Activated T-cell treated with anti-CD3 and anti-CD28 coated beads, Interleukin-2, amount 50 U/mL, for 4 hours (primary cell): ENCODE measurements at regions not wholly inside any gene's neighbourhood (a gene's known extent, or its start where the extent isn't known, plus 50 kb on each side); places are given as distances from the start of the nearest gene placed in this dataset.

Source experiments
- ATAC-seq, 2 donors: fragments of 200-7000 bp; cut with Tn5 transposase; one replicate each; pipeline ENCODE4 v1.10.0; 2021
- DNase-seq: peaks from one replicate; pipeline ENCODE4 v3.0.0-alpha.2; 2020
- H3K27me3 Mint-ChIP-seq: one replicate; pipeline ENCODE4 v1.8.0; 2021; ENCODE audit warnings: low read depth, mixed read lengths
- H3K36me3 Mint-ChIP-seq: one replicate; pipeline ENCODE4 v1.8.0; 2022; ENCODE audit warnings: mixed read lengths; ENCODE audit not compliant: insufficient read depth
- H3K4me1 Mint-ChIP-seq: one replicate; pipeline ENCODE4 v1.8.0; 2021; ENCODE audit warnings: low read depth, mixed read lengths
- H3K4me3 Mint-ChIP-seq: one replicate; pipeline ENCODE4 v1.8.0; 2021; ENCODE audit warnings: mild to moderate bottlenecking, moderate library complexity, mixed read lengths
- H3K9me3 Mint-ChIP-seq: one replicate; pipeline ENCODE4 v1.8.0; 2021; ENCODE audit warnings: mixed read lengths

DNA sequence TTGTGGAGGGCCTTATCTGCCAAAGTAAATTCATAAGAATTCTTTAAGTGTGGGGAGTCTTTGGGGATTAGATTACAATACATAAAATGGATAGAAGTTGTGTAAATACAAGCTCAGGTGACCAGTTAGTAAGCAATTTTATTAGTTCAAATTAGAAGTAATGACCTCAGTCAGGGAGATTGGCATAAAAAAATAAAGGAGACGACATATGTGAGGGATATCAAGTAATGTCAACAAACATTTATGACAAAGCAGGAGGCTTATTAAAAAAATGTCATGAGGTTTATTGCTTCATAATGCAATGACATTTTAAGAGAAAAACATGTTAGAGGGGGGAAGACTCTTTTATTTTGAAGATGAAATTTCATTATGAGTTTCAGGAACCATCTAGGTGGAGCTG, 1137.0 kb upstream of the PHF14 start:
- H3K4me3 Mint-ChIP-seq = no peak overlapping the region
- ATAC-seq = no peak
- no peaks in the 10 kb centered on the region for H3K27me3 Mint-ChIP-seq
- no peaks in the 10 kb centered on the region for H3K9me3 Mint-ChIP-seq
- no peaks in the 10 kb centered on the region for H3K4me1 Mint-ChIP-seq
- no peaks in the 10 kb centered on the region for H3K36me3 Mint-ChIP-seq
- DNase-seq = no peak

DNA sequence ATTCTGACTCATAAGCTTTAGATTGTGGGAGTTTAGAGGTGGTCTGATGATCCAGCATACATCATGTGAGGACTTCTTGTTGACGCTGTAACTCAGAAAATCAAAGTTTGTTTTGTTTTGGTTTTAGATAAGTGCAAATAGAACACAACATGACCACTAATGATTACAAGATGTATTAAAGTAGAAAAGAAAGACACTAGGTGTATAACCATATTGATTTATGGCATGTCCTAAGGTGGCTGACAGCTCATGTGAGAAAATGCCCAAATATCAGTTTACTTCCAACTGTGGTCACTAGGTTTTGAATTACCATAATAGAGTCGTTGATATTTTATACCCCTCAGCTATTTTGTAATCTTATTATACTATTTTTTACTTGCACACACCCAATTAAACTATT, 1131.4 kb upstream of the PHF14 start:
- H3K9me3 Mint-ChIP-seq = no peaks in the 10 kb centered on the region
- ATAC-seq = no peak
- no peak for DNase-seq
- no peaks in the 10 kb centered on the region for H3K27me3 Mint-ChIP-seq
- H3K4me3 Mint-ChIP-seq = no peak overlapping the region
- no peaks in the 10 kb centered on the region for H3K4me1 Mint-ChIP-seq
- H3K36me3 Mint-ChIP-seq = no peaks in the 10 kb centered on the region

DNA sequence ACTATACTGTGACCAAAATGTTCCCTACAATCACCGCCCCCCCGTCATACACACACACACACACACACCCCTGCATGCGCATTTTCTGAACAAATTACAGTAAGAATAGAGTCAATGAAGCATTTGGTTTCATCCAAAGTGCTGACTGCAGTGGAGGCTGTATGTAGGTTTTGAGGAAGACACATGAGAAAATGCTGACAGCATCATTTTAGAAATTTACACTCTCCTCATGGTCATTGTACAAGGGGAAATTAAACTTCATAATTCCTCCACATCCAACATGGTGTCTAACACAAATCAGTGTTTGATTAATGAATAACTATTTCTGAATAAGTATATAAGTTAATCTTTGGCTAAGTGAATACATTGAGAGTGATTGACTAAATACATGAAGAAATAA, 1126.8 kb upstream of the PHF14 start:
- Mint-ChIP-seq H3K9me3 (peaks cover 3% of the 10 kb centered on the region), H3K27me3 (no peaks in the 10 kb centered on the region), H3K4me3 (no peak overlapping the region), H3K36me3 (no peaks in the 10 kb centered on the region), H3K4me1 (no peaks in the 10 kb centered on the region)
- ATAC-seq = no peak
- no peak for DNase-seq

DNA sequence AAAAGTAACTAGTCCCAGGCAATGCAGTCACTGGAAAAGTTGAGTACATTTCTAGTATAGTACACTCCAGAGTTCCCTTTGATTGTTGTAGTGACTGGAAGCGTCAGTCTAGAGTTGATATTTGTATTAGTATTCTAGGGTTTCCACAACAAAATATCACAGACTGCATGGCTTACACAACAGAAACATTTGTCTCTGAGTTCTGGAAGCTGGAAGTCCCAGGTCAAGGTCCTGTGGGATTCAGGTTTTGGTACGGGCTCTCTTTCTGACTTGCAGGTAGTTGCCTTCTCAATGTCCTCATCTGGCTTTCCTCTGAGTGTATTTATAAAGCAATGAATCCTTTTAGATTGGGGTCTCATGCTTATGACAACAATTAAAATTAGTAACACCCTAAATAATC, 1119.1 kb upstream of the PHF14 start:
- Mint-ChIP-seq H3K36me3 (no peaks in the 10 kb centered on the region), H3K4me3 (no peak overlapping the region), H3K4me1 (no peaks in the 10 kb centered on the region), H3K9me3 (peaks cover 10% of the 10 kb centered on the region), H3K27me3 (no peaks in the 10 kb centered on the region)
- DNase-seq = no peak
- no peak for ATAC-seq

DNA sequence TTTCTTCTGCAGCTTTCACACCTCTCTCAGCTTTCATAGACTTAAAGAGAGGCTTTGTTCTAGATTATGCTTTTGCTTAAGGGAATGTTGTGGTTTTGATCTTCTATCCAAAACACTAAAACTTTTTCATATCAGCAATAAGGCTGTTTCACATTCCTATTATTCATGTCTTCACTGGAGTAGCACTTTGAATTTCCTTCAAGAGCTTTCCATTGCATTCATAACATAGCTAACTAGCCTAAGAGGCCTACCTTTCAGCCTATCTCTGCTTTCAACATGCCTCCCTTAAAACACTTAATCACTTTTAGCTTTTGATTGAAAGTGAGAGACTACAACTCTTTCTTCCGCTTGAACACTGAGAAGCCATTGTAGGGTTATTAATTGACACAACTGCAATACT, 1117.0 kb upstream of the PHF14 start:
- Mint-ChIP-seq H3K27me3 (no peaks in the 10 kb centered on the region), H3K9me3 (peaks cover 10% of the 10 kb centered on the region), H3K4me3 (no peak overlapping the region), H3K36me3 (no peaks in the 10 kb centered on the region), H3K4me1 (no peaks in the 10 kb centered on the region)
- ATAC-seq (no peak), DNase-seq (no peak)

DNA sequence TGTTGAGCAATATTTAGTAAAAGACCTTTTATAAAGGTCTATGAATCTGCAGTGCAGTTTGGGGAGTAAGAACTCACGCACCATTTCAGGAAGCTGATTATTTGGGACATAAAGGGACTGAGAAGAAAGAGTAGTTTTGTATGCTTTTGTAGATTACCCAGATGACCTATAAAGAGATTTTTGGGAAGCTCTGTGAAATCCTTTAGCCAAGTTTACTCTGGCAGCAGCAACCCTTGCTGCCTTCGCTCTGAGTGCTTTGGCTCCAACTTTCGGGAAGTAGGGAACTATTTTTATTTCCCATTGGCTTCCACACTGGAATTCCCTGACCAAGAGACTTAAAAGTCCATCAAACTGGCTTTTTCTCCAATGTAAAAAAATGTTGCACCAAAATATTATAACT, 1110.1 kb upstream of the PHF14 start:
- no peaks in the 10 kb centered on the region for H3K4me1 Mint-ChIP-seq
- H3K27me3 Mint-ChIP-seq = no peaks in the 10 kb centered on the region
- no peak for DNase-seq
- no peak for ATAC-seq
- no peaks in the 10 kb centered on the region for H3K36me3 Mint-ChIP-seq
- no peak overlapping the region for H3K4me3 Mint-ChIP-seq
- peaks cover 8% of the 10 kb centered on the region for H3K9me3 Mint-ChIP-seq

DNA sequence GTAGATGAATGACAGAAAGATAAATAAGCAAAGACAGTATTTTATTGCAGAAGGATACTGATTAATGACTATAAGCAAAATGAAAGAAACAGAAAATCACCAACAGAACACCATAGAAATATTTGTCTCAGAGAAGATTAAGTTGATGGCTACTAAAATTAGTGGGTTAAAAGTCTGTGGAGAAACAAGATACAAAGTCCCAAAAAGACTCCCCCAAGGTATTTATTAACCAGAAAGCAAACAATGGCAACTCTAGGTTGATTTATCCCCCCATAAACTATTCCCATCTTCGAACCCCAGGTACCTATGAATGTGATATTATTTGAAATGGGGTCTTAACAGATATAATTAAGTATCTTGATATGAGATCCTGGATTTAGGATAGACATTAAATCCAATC, 1104.5 kb upstream of the PHF14 start:
- H3K4me3 Mint-ChIP-seq = no peak overlapping the region
- ATAC-seq (no peak), DNase-seq (no peak)
- H3K36me3 Mint-ChIP-seq = no peaks in the 10 kb centered on the region
- no peaks in the 10 kb centered on the region for H3K4me1 Mint-ChIP-seq
- no peaks in the 10 kb centered on the region for H3K27me3 Mint-ChIP-seq
- peaks cover 4% of the 10 kb centered on the region for H3K9me3 Mint-ChIP-seq

DNA sequence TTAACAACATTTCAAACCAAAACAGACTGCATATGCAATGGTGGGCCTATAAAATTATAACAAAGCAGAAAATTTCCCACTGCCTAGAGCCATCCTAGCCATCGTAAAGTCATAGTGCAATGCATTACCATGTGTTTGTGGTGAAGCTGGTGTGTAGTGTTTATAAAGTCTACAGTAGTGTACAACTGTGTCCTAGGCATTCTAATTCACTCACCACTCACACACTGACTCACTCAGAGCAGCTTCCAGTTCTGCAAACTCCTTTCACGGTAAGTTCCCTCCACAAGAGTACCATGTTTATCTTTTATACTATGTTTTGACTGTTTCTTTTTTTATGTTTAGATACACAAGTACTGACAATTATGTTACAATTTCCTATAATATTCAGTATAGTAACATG, 1104.1 kb upstream of the PHF14 start:
- peaks cover 4% of the 10 kb centered on the region for H3K9me3 Mint-ChIP-seq
- H3K27me3 Mint-ChIP-seq = no peaks in the 10 kb centered on the region
- H3K36me3 Mint-ChIP-seq = no peaks in the 10 kb centered on the region
- DNase-seq (no peak), ATAC-seq (no peak)
- no peak overlapping the region for H3K4me3 Mint-ChIP-seq
- H3K4me1 Mint-ChIP-seq = no peaks in the 10 kb centered on the region

DNA sequence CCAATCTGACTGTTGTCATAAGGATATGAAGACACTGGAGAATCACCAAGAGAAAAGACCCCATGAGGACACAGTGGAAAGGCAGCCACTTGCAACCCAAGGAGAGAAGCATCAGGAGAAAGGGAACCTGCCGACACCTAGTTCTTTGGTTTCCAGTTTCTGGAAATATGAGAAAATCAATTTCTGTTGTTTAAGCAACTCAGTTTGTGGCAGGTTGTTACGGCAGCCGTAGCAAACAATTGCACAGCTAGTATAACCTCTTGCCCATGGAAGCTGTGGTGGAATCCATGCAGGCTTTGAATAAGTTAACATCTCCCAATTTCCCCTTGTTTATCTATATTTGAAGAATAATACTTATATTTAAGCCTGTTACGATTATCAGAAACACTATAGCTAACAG, 1103.0 kb upstream of the PHF14 start:
- Mint-ChIP-seq H3K27me3 (no peaks in the 10 kb centered on the region), H3K4me1 (no peaks in the 10 kb centered on the region), H3K9me3 (peaks cover 4% of the 10 kb centered on the region), H3K4me3 (no peak overlapping the region), H3K36me3 (no peaks in the 10 kb centered on the region)
- no peak for DNase-seq
- ATAC-seq = no peak

DNA sequence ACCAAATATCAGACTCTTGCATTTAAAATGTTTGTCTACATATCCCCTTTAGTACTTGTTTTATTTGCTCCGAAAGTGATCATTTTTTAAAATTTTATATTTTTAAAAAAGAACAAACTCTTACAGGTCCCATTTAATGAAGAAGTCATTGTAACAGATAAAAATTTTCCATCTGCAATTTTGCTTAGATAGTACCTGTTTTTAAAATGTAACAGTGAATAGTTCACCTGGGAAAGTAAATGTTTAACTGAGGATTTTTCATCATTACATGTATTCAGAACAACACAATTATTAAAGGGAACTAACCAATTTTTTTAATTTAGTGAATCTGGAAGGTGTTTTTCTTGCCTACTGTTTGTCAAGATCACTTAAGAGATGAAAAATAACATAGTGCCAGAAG, 1099.5 kb upstream of the PHF14 start:
- ATAC-seq (no peak), DNase-seq (no peak)
- Mint-ChIP-seq H3K4me1 (no peaks in the 10 kb centered on the region), H3K4me3 (no peak overlapping the region), H3K36me3 (no peaks in the 10 kb centered on the region), H3K27me3 (no peaks in the 10 kb centered on the region), H3K9me3 (peaks cover 8% of the 10 kb centered on the region)

DNA sequence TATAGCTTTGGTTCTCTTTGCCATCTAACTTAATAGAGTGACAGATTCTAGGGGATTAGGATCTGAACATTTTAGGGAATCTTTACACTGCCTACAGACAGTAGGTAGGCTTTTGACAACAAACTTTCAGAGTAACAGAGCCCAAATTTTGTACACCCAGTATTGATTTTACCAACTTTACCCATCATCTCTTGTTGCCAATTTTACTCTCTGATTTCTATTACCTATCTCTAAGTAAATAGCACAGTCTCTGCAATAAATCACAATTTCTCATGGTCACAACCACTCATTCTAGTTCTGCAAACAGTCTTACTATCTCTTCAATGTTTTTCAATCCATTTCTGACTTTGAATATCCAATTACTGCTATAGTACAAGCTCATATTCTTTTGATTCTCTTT, 1097.6 kb upstream of the PHF14 start:
- H3K4me3 Mint-ChIP-seq = no peak overlapping the region

DNA sequence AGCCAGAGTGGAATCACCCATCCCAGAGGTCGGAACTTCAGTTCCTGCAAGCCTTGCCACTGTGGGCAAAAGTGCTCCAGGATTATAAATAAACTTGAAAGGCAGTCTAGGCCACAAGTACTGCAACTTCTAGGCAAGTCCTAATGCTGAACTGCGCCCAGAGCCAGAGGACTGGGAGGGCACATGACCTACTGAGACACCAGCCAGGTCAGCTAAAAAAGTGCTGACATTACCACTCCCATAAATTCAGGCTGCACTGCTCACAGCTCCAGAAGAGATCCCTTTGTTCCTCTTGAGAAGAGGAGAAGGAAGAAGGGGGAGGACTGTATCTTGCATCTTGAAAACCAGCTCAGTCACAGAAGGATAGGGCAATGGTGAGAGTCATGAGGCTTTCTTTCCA, 1084.1 kb upstream of the PHF14 start:
- no peaks in the 10 kb centered on the region for H3K27me3 Mint-ChIP-seq
- H3K4me3 Mint-ChIP-seq = no peak overlapping the region
- H3K4me1 Mint-ChIP-seq = no peaks in the 10 kb centered on the region
- no peaks in the 10 kb centered on the region for H3K36me3 Mint-ChIP-seq
- ATAC-seq = no peak
- peaks cover 21% of the 10 kb centered on the region for H3K9me3 Mint-ChIP-seq
- no peak for DNase-seq

More for the DNA sequence above, 1097.6 kb upstream of the PHF14 start:
- H3K36me3 Mint-ChIP-seq = no peaks in the 10 kb centered on the region
- H3K9me3 Mint-ChIP-seq = peaks cover 11% of the 10 kb centered on the region
- ATAC-seq (no peak), DNase-seq (no peak)
- H3K27me3 Mint-ChIP-seq = no peaks in the 10 kb centered on the region
- no peaks in the 10 kb centered on the region for H3K4me1 Mint-ChIP-seq

DNA sequence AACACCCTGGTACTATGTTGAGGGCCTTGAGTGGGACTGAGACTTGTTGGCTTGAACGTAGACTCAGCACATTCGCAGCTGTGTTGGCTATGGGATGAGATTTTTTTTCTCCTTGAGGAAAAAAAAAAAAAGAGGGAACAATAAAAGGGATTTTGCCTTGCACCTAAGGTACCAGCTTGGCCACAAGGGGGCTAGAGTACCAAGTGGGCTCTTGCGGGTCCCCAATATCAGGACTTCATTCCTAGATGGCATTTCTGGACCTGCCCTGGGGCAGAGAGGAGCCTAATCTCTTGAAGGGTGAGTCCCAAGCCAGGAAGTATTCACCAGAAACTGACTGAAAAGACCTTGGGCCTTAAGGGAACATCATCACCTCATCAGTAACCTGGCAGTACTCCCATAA, 1083.6 kb upstream of the PHF14 start:
- ATAC-seq = no peak
- Mint-ChIP-seq H3K4me3 (no peak overlapping the region), H3K27me3 (no peaks in the 10 kb centered on the region), H3K9me3 (peaks cover 21% of the 10 kb centered on the region), H3K4me1 (no peaks in the 10 kb centered on the region), H3K36me3 (no peaks in the 10 kb centered on the region)
- DNase-seq = no peak

DNA sequence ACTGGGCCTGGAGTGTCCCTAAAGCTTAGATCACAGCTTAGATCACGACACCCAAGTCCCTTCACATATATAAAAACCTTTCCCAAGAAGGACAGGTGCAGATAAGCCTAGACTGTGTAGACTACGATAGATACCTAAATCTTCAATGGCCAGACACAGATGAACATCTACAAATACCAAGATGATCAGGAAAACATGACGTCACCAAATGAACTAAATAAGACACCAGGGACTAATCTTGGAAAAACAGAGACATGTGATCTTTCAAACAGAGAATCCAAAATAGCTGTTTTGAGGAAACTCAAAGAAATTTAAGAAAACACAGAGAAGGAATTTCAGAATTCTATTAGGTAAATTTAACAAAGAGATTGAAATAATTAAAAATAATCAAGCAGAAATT, 1082.6 kb upstream of the PHF14 start:
- Mint-ChIP-seq H3K9me3 (peaks cover 25% of the 10 kb centered on the region), H3K4me3 (no peak overlapping the region), H3K27me3 (no peaks in the 10 kb centered on the region), H3K4me1 (no peaks in the 10 kb centered on the region), H3K36me3 (no peaks in the 10 kb centered on the region)
- ATAC-seq (no peak), DNase-seq (no peak)

DNA sequence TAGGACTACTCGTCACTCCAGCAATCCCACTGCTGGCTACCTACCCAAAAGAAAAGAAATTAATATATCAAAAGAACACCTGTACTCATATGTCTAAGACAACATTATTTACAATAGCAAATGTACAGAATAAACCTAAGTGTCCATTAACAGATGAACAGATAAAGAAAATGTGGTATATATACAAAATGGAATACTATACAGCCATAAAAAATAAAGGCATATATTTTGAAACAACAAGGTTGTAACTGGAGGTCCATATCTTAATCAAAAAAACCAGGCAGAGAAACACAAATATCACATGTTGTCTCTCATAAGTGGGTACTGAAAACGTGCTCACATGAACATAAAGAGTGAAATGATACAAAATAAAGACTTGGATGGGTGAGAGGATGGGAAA, 1073.3 kb upstream of the PHF14 start:
- H3K4me1 Mint-ChIP-seq = no peaks in the 10 kb centered on the region
- H3K27me3 Mint-ChIP-seq = no peaks in the 10 kb centered on the region
- peaks cover 45% of the 10 kb centered on the region for H3K9me3 Mint-ChIP-seq
- DNase-seq (no peak), ATAC-seq (no peak)
- peaks cover 1% of the 10 kb centered on the region for H3K36me3 Mint-ChIP-seq
- H3K4me3 Mint-ChIP-seq = no peak overlapping the region

DNA sequence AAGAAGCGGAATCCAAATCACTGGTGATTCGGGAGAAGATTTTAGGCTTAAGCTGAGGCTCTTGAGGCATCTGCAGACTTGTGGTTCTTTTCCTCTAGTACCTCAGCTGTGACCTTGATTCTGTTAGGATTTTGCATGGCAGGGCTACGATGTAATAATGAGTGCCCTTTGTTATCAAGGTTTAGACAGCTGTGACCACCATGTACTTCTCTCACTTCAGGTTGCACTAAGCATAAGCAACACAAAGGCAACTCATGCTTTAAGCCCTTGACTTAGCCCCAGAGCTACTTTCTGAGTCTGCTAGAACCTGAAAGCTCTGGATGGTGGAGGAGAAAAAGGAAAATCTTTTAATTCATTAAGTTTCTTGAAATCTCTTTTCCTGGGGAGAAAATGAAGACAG, 1052.3 kb upstream of the PHF14 start:
- ATAC-seq = no peak
- H3K36me3 Mint-ChIP-seq = no peaks in the 10 kb centered on the region

More for the DNA sequence above, 1052.3 kb upstream of the PHF14 start:
- DNase-seq = no peak
- Mint-ChIP-seq H3K27me3 (no peaks in the 10 kb centered on the region), H3K4me1 (no peaks in the 10 kb centered on the region), H3K9me3 (peaks cover 7% of the 10 kb centered on the region), H3K4me3 (no peak overlapping the region)
